ENCODE measurements at regions not wholly inside any gene's neighbourhood (a gene's known extent, or its start where the extent isn't known, plus 50 kb on each side); places are given as distances from the start of the nearest gene placed in this dataset.
"Not testable (repeated sequence)": the region's sequence is repeated elsewhere in the genome, so short reads cannot be mapped to it uniquely, and the experiment has no call there.

DNA sequence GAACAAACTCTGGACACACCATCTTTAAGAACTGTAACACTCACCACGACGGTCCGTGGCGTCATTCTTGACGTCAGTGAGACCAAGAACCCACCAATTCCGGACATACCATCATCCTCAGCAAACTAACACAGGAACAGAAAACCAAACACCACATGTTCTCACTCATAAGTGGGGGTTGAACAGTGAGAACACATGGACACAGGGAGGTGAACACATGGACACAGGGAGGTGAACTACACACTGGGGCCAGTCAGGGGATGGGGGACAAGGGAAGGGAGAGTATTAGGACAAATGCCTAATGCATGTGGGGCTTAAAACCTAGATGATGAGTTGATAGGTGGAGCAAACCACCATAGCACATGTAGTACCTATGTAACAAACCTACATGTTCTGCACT lies 952.1 kb upstream of the PRR20A start:
- H3K27ac ChIP-seq (ENCODE audit: low read length); H4K20me1 ChIP-seq (ENCODE audit: insufficient read depth); H3K36me3 ChIP-seq (ENCODE audit: insufficient read depth, low read length); H2AFZ ChIP-seq (ENCODE audit: low read depth, low read length); H3K9me2 ChIP-seq (ENCODE audit: insufficient read depth, low read length); H3K9ac ChIP-seq (ENCODE audit: low read length); H3K79me2 ChIP-seq (replicated peaks; ENCODE audit: insufficient read depth, low read length); H3F3A ChIP-seq (ENCODE audit: insufficient read depth, low read length, poor library complexity, severe bottlenecking); H3K27me3 ChIP-seq (ENCODE audit: insufficient read depth, low read depth, low read length); H3K4me3 ChIP-seq (ENCODE audit: low read length); H3K9me3 ChIP-seq (ENCODE audit: low read length); H3K4me2 ChIP-seq (ENCODE audit: low read length): not testable (repeated sequence)

GRCh38 chr13:56189439-56189838 lies 951.3 kb upstream of the PRR20A start:
- Histone ChIP-seq H3K9me3 (ENCODE audit: low read length) (no peaks in the 10 kb centered on the region), H4K20me1 (ENCODE audit: insufficient read depth) (no peaks in the 10 kb centered on the region), H3K79me2 (replicated peaks; ENCODE audit: insufficient read depth, low read length) (no peaks in the 10 kb centered on the region), H3F3A (ENCODE audit: insufficient read depth, low read length, poor library complexity, severe bottlenecking) (no peaks in the 10 kb centered on the region), H3K27me3 (ENCODE audit: insufficient read depth, low read depth, low read length) (no peaks in the 10 kb centered on the region), H3K9me2 (ENCODE audit: insufficient read depth, low read length) (no peaks in the 10 kb centered on the region), H3K27ac (ENCODE audit: low read length) (no peak overlapping the region), H3K36me3 (ENCODE audit: insufficient read depth, low read length) (no peaks in the 10 kb centered on the region), H3K4me3 (ENCODE audit: low read length) (no peak overlapping the region), H3K4me2 (ENCODE audit: low read length) (no peak overlapping the region), H3K9ac (ENCODE audit: low read length) (no peak overlapping the region), H2AFZ (ENCODE audit: low read depth, low read length) (no peak overlapping the region)
- TF ChIP-seq, protein P1, sequence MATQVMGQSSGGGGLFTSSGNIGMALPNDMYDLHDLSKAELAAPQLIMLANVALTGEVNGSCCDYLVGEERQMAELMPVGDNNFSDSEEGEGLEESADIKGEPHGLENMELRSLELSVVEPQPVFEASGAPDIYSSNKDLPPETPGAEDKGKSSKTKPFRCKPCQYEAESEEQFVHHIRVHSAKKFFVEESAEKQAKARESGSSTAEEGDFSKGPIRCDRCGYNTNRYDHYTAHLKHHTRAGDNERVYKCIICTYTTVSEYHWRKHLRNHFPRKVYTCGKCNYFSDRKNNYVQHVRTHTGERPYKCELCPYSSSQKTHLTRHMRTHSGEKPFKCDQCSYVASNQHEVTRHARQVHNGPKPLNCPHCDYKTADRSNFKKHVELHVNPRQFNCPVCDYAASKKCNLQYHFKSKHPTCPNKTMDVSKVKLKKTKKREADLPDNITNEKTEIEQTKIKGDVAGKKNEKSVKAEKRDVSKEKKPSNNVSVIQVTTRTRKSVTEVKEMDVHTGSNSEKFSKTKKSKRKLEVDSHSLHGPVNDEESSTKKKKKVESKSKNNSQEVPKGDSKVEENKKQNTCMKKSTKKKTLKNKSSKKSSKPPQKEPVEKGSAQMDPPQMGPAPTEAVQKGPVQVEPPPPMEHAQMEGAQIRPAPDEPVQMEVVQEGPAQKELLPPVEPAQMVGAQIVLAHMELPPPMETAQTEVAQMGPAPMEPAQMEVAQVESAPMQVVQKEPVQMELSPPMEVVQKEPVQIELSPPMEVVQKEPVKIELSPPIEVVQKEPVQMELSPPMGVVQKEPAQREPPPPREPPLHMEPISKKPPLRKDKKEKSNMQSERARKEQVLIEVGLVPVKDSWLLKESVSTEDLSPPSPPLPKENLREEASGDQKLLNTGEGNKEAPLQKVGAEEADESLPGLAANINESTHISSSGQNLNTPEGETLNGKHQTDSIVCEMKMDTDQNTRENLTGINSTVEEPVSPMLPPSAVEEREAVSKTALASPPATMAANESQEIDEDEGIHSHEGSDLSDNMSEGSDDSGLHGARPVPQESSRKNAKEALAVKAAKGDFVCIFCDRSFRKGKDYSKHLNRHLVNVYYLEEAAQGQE (IDR thresholded peaks at IDR 0.05; ENCODE audit: borderline replicate concordance): no peak
- no peak for TF ChIP-seq RAD21 (conservative IDR thresholded peaks at IDR 0.05)
- no peak for TF ChIP-seq POLR2AphosphoS5 (IDR thresholded peaks at IDR 0.05)
- no peak for TF ChIP-seq EP300 (conservative IDR thresholded peaks at IDR 0.05; ENCODE audit: poor library complexity, severe bottlenecking)
- no peak for TF ChIP-seq SMC3 (conservative IDR thresholded peaks at IDR 0.05; ENCODE audit: poor library complexity)
- TF ChIP-seq TAF1 (IDR thresholded peaks at IDR 0.05; ENCODE audit: low read depth): no peak
- no peak for TF ChIP-seq MXI1 (conservative IDR thresholded peaks at IDR 0.05; ENCODE audit: poor library complexity, severe bottlenecking)
- TF ChIP-seq EZH2 (IDR thresholded peaks at IDR 0.05; ENCODE audit: borderline replicate concordance, insufficient read depth, low read length, poor library complexity, severe bottlenecking): no peak
- TF ChIP-seq, protein P2, sequence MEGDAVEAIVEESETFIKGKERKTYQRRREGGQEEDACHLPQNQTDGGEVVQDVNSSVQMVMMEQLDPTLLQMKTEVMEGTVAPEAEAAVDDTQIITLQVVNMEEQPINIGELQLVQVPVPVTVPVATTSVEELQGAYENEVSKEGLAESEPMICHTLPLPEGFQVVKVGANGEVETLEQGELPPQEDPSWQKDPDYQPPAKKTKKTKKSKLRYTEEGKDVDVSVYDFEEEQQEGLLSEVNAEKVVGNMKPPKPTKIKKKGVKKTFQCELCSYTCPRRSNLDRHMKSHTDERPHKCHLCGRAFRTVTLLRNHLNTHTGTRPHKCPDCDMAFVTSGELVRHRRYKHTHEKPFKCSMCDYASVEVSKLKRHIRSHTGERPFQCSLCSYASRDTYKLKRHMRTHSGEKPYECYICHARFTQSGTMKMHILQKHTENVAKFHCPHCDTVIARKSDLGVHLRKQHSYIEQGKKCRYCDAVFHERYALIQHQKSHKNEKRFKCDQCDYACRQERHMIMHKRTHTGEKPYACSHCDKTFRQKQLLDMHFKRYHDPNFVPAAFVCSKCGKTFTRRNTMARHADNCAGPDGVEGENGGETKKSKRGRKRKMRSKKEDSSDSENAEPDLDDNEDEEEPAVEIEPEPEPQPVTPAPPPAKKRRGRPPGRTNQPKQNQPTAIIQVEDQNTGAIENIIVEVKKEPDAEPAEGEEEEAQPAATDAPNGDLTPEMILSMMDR (IDR thresholded peaks at IDR 0.05; ENCODE audit: poor library complexity, severe bottlenecking): no peak

GRCh38 chr13:56189978-56190377 lies 950.7 kb upstream of the PRR20A start:
- Histone ChIP-seq H3K9me2 (ENCODE audit: insufficient read depth, low read length) (no peaks in the 10 kb centered on the region), H3K4me2 (ENCODE audit: low read length) (no peak overlapping the region), H3K4me3 (ENCODE audit: low read length) (no peak overlapping the region), H3K27ac (ENCODE audit: low read length) (no peak overlapping the region), H3K9me3 (ENCODE audit: low read length) (no peaks in the 10 kb centered on the region), H3K79me2 (replicated peaks; ENCODE audit: insufficient read depth, low read length) (no peaks in the 10 kb centered on the region), H3K9ac (ENCODE audit: low read length) (no peak overlapping the region), H3K27me3 (ENCODE audit: insufficient read depth, low read depth, low read length) (no peaks in the 10 kb centered on the region), H2AFZ (ENCODE audit: low read depth, low read length) (no peak overlapping the region), H4K20me1 (ENCODE audit: insufficient read depth) (no peaks in the 10 kb centered on the region), H3F3A (ENCODE audit: insufficient read depth, low read length, poor library complexity, severe bottlenecking) (no peaks in the 10 kb centered on the region), H3K36me3 (ENCODE audit: insufficient read depth, low read length) (no peaks in the 10 kb centered on the region)
- TF ChIP-seq, protein P2 (IDR thresholded peaks at IDR 0.05; ENCODE audit: poor library complexity, severe bottlenecking): no peak
- TF ChIP-seq, protein P1 (IDR thresholded peaks at IDR 0.05; ENCODE audit: borderline replicate concordance): no peak
- TF ChIP-seq MXI1 (conservative IDR thresholded peaks at IDR 0.05; ENCODE audit: poor library complexity, severe bottlenecking): no peak
- TF ChIP-seq EP300 (conservative IDR thresholded peaks at IDR 0.05; ENCODE audit: poor library complexity, severe bottlenecking): no peak
- TF ChIP-seq RAD21 (conservative IDR thresholded peaks at IDR 0.05): no peak
- no peak for TF ChIP-seq TAF1 (IDR thresholded peaks at IDR 0.05; ENCODE audit: low read depth)
- no peak for TF ChIP-seq SMC3 (conservative IDR thresholded peaks at IDR 0.05; ENCODE audit: poor library complexity)
- no peak for TF ChIP-seq EZH2 (IDR thresholded peaks at IDR 0.05; ENCODE audit: borderline replicate concordance, insufficient read depth, low read length, poor library complexity, severe bottlenecking)
- no peak for TF ChIP-seq POLR2AphosphoS5 (IDR thresholded peaks at IDR 0.05)
